ENCODE measurements at regions not wholly inside any gene's neighbourhood (a gene's known extent, or its start where the extent isn't known, plus 50 kb on each side); places are given as distances from the start of the nearest gene placed in this dataset.

GRCh38 chr10:118246332-118247295 lies 95.5 kb downstream of the FAM204A start:
- POLR2A ChIA-PET, result no interaction called here
- no peak for ATAC-seq

GRCh38 chr10:118243907-118244306 lies 98.2 kb downstream of the FAM204A start:
- no peaks in the 10 kb centered on the region for H3K4me1 ChIP-seq
- no peak for TF ChIP-seq CBX8 (IDR thresholded peaks at IDR 0.05)
- no peak for TF ChIP-seq CTCF (IDR thresholded peaks at IDR 0.05)
- no peak for TF ChIP-seq POLR2A (IDR thresholded peaks at IDR 0.05; ENCODE audit: low read length)
- FAIRE-seq (no peak), ATAC-seq (no peak), DNase-seq (ENCODE audit: low read depth in 1 of 2, low spot score in 1 of 2) (no peak)
- no peak overlapping the region for H3K4me3 ChIP-seq
- no peaks in the 10 kb centered on the region for H3K9me3 ChIP-seq
- H3K27ac ChIP-seq, result no peak overlapping the region
- H3K4me2 ChIP-seq, result no peak overlapping the region
- WGBS (ENCODE audit: missing lambda C conversion rate), result 0% methylated on average over 5 of the region's 5 CpGs
- ChIA-PET POLR2A (no interaction called here), CTCF (interaction anchor here (1.1 to 5.3 kb wide), 8 partner anchors 14 to 797 kb away, joined by 3 to 105 read pairs (median 4); no protein-coding TSS in a partner anchor)

More at GRCh38 chr10:118246332-118247295, 95.5 kb downstream of the FAM204A start:
- Histone ChIP-seq H3K4me1 (no peaks in the 10 kb centered on the region), H3K4me3 (no peak overlapping the region), H3K9me3 (no peaks in the 10 kb centered on the region), H3K27ac (no peak overlapping the region), H3K4me2 (no peak overlapping the region)
- 37% methylated on average over 19 of the region's 19 CpGs for WGBS (ENCODE audit: missing lambda C conversion rate)
- FAIRE-seq (no peak), DNase-seq (ENCODE audit: low read depth in 1 of 2, low spot score in 1 of 2) (no peak)
- CTCF ChIA-PET, result interaction anchor here (0.7 to 1.5 kb wide), 2 partner anchors 712 to 816 kb away, joined by 3 read pairs; no protein-coding TSS in a partner anchor
- TF ChIP-seq PBX3 (IDR thresholded peaks at IDR 0.05), result no peak
- TF ChIP-seq NFE2L2 (conservative IDR thresholded peaks at IDR 0.05; ENCODE audit: low read length), result no peak
- no peak for TF ChIP-seq PHF8 (IDR thresholded peaks at IDR 0.05; ENCODE audit: borderline replicate concordance, low read depth)
- no peak for TF ChIP-seq USF2 (IDR thresholded peaks at IDR 0.05)
- no peak for TF ChIP-seq ATOH8 (CRISPR knock-in tag; IDR thresholded peaks at IDR 0.05; ENCODE audit: low read depth)
- no peak for TF ChIP-seq TP53 (CRISPR knock-in tag; IDR thresholded peaks at IDR 0.05)
- no peak for TF ChIP-seq E2F6 (IDR thresholded peaks at IDR 0.05; ENCODE audit: borderline replicate concordance, low read depth)
- TF ChIP-seq ZC3H11A (IDR thresholded peaks at IDR 0.05), result no peak

GRCh38 chr10:118241229-118242137 lies 100.6 kb downstream of the FAM204A start:
- ATAC-seq, result peak; percentile 51 to 88; a peak in 3 of 6 replicates
- WGBS (ENCODE audit: missing lambda C conversion rate), result 18% methylated on average over 26 of the region's 26 CpGs
- no peak overlapping the region for H3K4me3 ChIP-seq
- ChIA-PET CTCF (interaction anchor here (0.5 to 5.3 kb wide), 50 partner anchors 9 to 1626 kb away, joined by 3 to 105 read pairs (median 3); no protein-coding TSS in a partner anchor), POLR2A (no interaction called here)
- DNase-seq (ENCODE audit: low read depth in 1 of 2, low spot score in 1 of 2), result peak; percentile 31 to 78
- H3K4me2 ChIP-seq, result peak overlapping the region; percentile 64
- no peak overlapping the region for H3K27ac ChIP-seq
- H3K4me1 ChIP-seq, result no peaks in the 10 kb centered on the region
- FAIRE-seq, result no peak
- TF ChIP-seq TFCP2L1 (CRISPR knock-in tag; IDR thresholded peaks at IDR 0.05) (no peak), RAD21 (conservative IDR thresholded peaks at IDR 0.05 in 1 of 2, IDR thresholded peaks at IDR 0.05 in 1 of 2) (peak; percentile 92 to 93), CTCF (IDR thresholded peaks at IDR 0.05) (peak; percentile 92), SMC3 (IDR thresholded peaks at IDR 0.05) (peak; percentile 87), ZFP36 (IDR thresholded peaks at IDR 0.05; ENCODE audit: borderline replicate concordance, partially characterized antibody) (peak; percentile 15), KDM1A (IDR thresholded peaks at IDR 0.05; ENCODE audit: low read depth) (no peak), NPAS2 (CRISPR knock-in tag; IDR thresholded peaks at IDR 0.05; ENCODE audit: borderline replicate concordance) (no peak)
- H3K9me3 ChIP-seq, result no peaks in the 10 kb centered on the region
